Effector memory CD8-positive, alpha-beta T cell (primary cell): ENCODE measurements at regions not wholly inside any gene's neighbourhood (a gene's known extent, or its start where the extent isn't known, plus 50 kb on each side); places are given as distances from the start of the nearest gene placed in this dataset.

Source experiments
- ATAC-seq: fragments of 150-1000 bp; cut with Tn5 transposase; replicated peaks from 2 replicates; pipeline ENCODE4 v1.10.0; 2021; ENCODE audit warnings: mild to moderate bottlenecking, moderate library complexity
- DNase-seq, 3 experiments: peaks; one replicate each; pipeline ENCODE4 v3.0.0; 2021
- H3K27ac Mint-ChIP-seq, 2 donors: one replicate each; pipeline ENCODE4 v1.8.0; 2022; ENCODE audit warnings: mild to moderate bottlenecking in 2 of 2, mixed read lengths in 2 of 2, moderate library complexity in 2 of 2
- H3K27me3 Mint-ChIP-seq, 2 donors: one replicate each; pipeline ENCODE4 v1.8.0; 2022; ENCODE audit warnings: mixed read lengths in 2 of 2
- H3K36me3 Mint-ChIP-seq: one replicate; pipeline ENCODE4 v1.8.0; 2022; ENCODE audit warnings: mild to moderate bottlenecking, moderate library complexity, mixed read lengths; ENCODE audit not compliant: insufficient read depth
- H3K4me1 Mint-ChIP-seq, 2 donors: one replicate each; pipeline ENCODE4 v1.8.0; 2022; ENCODE audit warnings: low read depth in 2 of 2, mixed read lengths in 2 of 2
- H3K4me3 Mint-ChIP-seq, 2 donors: one replicate each; pipeline ENCODE4 v1.8.0; 2022; ENCODE audit warnings: mild to moderate bottlenecking in 2 of 2, mixed read lengths in 2 of 2, moderate library complexity in 2 of 2
- H3K9me3 Mint-ChIP-seq, 2 donors: one replicate each; pipeline ENCODE4 v1.8.0; 2022; ENCODE audit warnings: mixed read lengths in 2 of 2

GRCh38 chr7:156116514-156117215 lies 304.4 kb upstream of the SHH start:
- H3K9me3 Mint-ChIP-seq: no peaks in the 10 kb centered on the region
- DNase-seq (no peak), ATAC-seq (no peak)
- peaks cover 5 to 6% of the 10 kb centered on the region in 2 donors for H3K27me3 Mint-ChIP-seq
- H3K4me3 Mint-ChIP-seq: no peak overlapping the region
- H3K27ac Mint-ChIP-seq: no peak overlapping the region
- no peaks in the 10 kb centered on the region for H3K36me3 Mint-ChIP-seq
- H3K4me1 Mint-ChIP-seq: no peaks in the 10 kb centered on the region

- Mint-ChIP-seq H3K4me1 (no peaks in the 10 kb centered on the region), H3K4me3 (no peak overlapping the region), H3K9me3 (peaks cover 0 to 4% of the 10 kb centered on the region in 2 donors), H3K36me3 (no peaks in the 10 kb centered on the region), H3K27ac (no peak overlapping the region), H3K27me3 (peaks cover 5 to 6% of the 10 kb centered on the region in 2 donors)
- DNase-seq: no peak
- no peak for ATAC-seq
Measured at GRCh38 chr7:156115582-156115981, 303.3 kb upstream of the SHH start.

GRCh38 chr7:156113731-156114130 lies 301.5 kb upstream of the SHH start:
- H3K9me3 Mint-ChIP-seq: peaks cover 0 to 4% of the 10 kb centered on the region in 2 donors
- no peak overlapping the region for H3K4me3 Mint-ChIP-seq
- H3K27me3 Mint-ChIP-seq: peaks cover 5 to 6% of the 10 kb centered on the region in 2 donors
- ATAC-seq (no peak), DNase-seq (no peak)
- no peak overlapping the region for H3K27ac Mint-ChIP-seq
- no peaks in the 10 kb centered on the region for H3K36me3 Mint-ChIP-seq
- H3K4me1 Mint-ChIP-seq: no peaks in the 10 kb centered on the region

GRCh38 chr7:156109988-156110387 lies 297.7 kb upstream of the SHH start:
- ATAC-seq (no peak), DNase-seq (no peak)
- peaks cover 5 to 6% of the 10 kb centered on the region in 2 donors for H3K27me3 Mint-ChIP-seq
- H3K4me1 Mint-ChIP-seq: no peaks in the 10 kb centered on the region
- H3K4me3 Mint-ChIP-seq: no peak overlapping the region
- H3K27ac Mint-ChIP-seq: no peak overlapping the region
- no peaks in the 10 kb centered on the region for H3K36me3 Mint-ChIP-seq
- peaks cover 0 to 4% of the 10 kb centered on the region in 2 donors for H3K9me3 Mint-ChIP-seq

GRCh38 chr7:156109076-156109475 lies 296.8 kb upstream of the SHH start:
- H3K27ac Mint-ChIP-seq: no peak overlapping the region
- DNase-seq (no peak), ATAC-seq (no peak)
- H3K27me3 Mint-ChIP-seq: peaks cover 5 to 6% of the 10 kb centered on the region in 2 donors
- H3K4me3 Mint-ChIP-seq: no peak overlapping the region
- no peaks in the 10 kb centered on the region for H3K4me1 Mint-ChIP-seq
- peaks cover 0 to 4% of the 10 kb centered on the region in 2 donors for H3K9me3 Mint-ChIP-seq
- no peaks in the 10 kb centered on the region for H3K36me3 Mint-ChIP-seq

GRCh38 chr7:156107957-156108356 lies 295.7 kb upstream of the SHH start:
- H3K36me3 Mint-ChIP-seq: no peaks in the 10 kb centered on the region
- DNase-seq: no peak
- no peak overlapping the region for H3K4me3 Mint-ChIP-seq
- H3K4me1 Mint-ChIP-seq: no peaks in the 10 kb centered on the region
- H3K27me3 Mint-ChIP-seq: no peaks in the 10 kb centered on the region
- no peak for ATAC-seq
- no peak overlapping the region for H3K27ac Mint-ChIP-seq
- H3K9me3 Mint-ChIP-seq: peaks cover 0 to 4% of the 10 kb centered on the region in 2 donors

- DNase-seq: no peak
- Mint-ChIP-seq H3K4me3 (no peak overlapping the region), H3K9me3 (no peaks in the 10 kb centered on the region), H3K27ac (no peak overlapping the region), H3K36me3 (no peaks in the 10 kb centered on the region), H3K27me3 (no peaks in the 10 kb centered on the region), H3K4me1 (no peaks in the 10 kb centered on the region)
- no peak for ATAC-seq
Measured at GRCh38 chr7:156106107-156106426, 293.8 kb upstream of the SHH start.

GRCh38 chr7:156105337-156106106 lies 293.3 kb upstream of the SHH start:
- Mint-ChIP-seq H3K9me3 (no peaks in the 10 kb centered on the region), H3K27ac (no peak overlapping the region), H3K36me3 (no peaks in the 10 kb centered on the region), H3K27me3 (no peaks in the 10 kb centered on the region), H3K4me1 (no peaks in the 10 kb centered on the region), H3K4me3 (no peak overlapping the region)
- ATAC-seq (no peak), DNase-seq (no peak)

- H3K27ac Mint-ChIP-seq: no peak overlapping the region
- no peak overlapping the region for H3K4me3 Mint-ChIP-seq
- H3K4me1 Mint-ChIP-seq: no peaks in the 10 kb centered on the region
- H3K9me3 Mint-ChIP-seq: no peaks in the 10 kb centered on the region
- DNase-seq (no peak), ATAC-seq (no peak)
- H3K36me3 Mint-ChIP-seq: no peaks in the 10 kb centered on the region
- no peaks in the 10 kb centered on the region for H3K27me3 Mint-ChIP-seq
Measured at GRCh38 chr7:156104501-156105336, 292.5 kb upstream of the SHH start.

GRCh38 chr7:156102267-156102666 lies 290.0 kb upstream of the SHH start:
- no peaks in the 10 kb centered on the region for H3K4me1 Mint-ChIP-seq
- no peaks in the 10 kb centered on the region for H3K36me3 Mint-ChIP-seq
- H3K9me3 Mint-ChIP-seq: no peaks in the 10 kb centered on the region
- DNase-seq: no peak
- ATAC-seq: no peak
- no peak overlapping the region for H3K27ac Mint-ChIP-seq
- peaks cover 0 to under 1% of the 10 kb centered on the region in 2 donors for H3K27me3 Mint-ChIP-seq
- no peak overlapping the region for H3K4me3 Mint-ChIP-seq

- ATAC-seq (no peak), DNase-seq (no peak)
- H3K4me1 Mint-ChIP-seq: peaks cover 0 to 2% of the 10 kb centered on the region in 2 donors
- no peaks in the 10 kb centered on the region for H3K36me3 Mint-ChIP-seq
- peaks cover under 1 to 9% of the 10 kb centered on the region in 2 donors for H3K27me3 Mint-ChIP-seq
- no peak overlapping the region for H3K27ac Mint-ChIP-seq
- no peak overlapping the region for H3K4me3 Mint-ChIP-seq
- no peaks in the 10 kb centered on the region for H3K9me3 Mint-ChIP-seq
Measured at GRCh38 chr7:156101355-156101754, 289.1 kb upstream of the SHH start.

- ATAC-seq: no peak
- no peak for DNase-seq
- H3K4me3 Mint-ChIP-seq: no peak overlapping the region
- no peaks in the 10 kb centered on the region for H3K9me3 Mint-ChIP-seq
- no peak overlapping the region for H3K27ac Mint-ChIP-seq
- H3K36me3 Mint-ChIP-seq: no peaks in the 10 kb centered on the region
- H3K4me1 Mint-ChIP-seq: peaks cover 0 to 2% of the 10 kb centered on the region in 2 donors
- peaks cover 5 to 17% of the 10 kb centered on the region in 2 donors for H3K27me3 Mint-ChIP-seq
Measured at GRCh38 chr7:156100086-156100485, 287.8 kb upstream of the SHH start.

- H3K4me3 Mint-ChIP-seq: no peak overlapping the region
- no peaks in the 10 kb centered on the region for H3K9me3 Mint-ChIP-seq
- no peak for DNase-seq
- H3K4me1 Mint-ChIP-seq: peaks cover 0 to 2% of the 10 kb centered on the region in 2 donors
- no peak for ATAC-seq
- no peak overlapping the region for H3K27ac Mint-ChIP-seq
- H3K36me3 Mint-ChIP-seq: no peaks in the 10 kb centered on the region
- H3K27me3 Mint-ChIP-seq: peaks cover 5 to 25% of the 10 kb centered on the region in 2 donors
Measured at GRCh38 chr7:156099085-156099484, 286.8 kb upstream of the SHH start.
